ENCODE measurements at regions not wholly inside any gene's neighbourhood (a gene's known extent, or its start where the extent isn't known, plus 50 kb on each side); places are given as distances from the start of the nearest gene placed in this dataset.
"Not testable (repeated sequence)": the region's sequence is repeated elsewhere in the genome, so short reads cannot be mapped to it uniquely, and the experiment has no call there.

- intact Hi-C loops (cut with micrococcal nuclease), result loop anchor here (2.0 kb wide), 1 partner anchor 37 kb away; no protein-coding TSS in a partner anchor
These were observed 307.7 kb upstream of the FZD8 start for GRCh38 chr10:35949811-35950211.

DNA sequence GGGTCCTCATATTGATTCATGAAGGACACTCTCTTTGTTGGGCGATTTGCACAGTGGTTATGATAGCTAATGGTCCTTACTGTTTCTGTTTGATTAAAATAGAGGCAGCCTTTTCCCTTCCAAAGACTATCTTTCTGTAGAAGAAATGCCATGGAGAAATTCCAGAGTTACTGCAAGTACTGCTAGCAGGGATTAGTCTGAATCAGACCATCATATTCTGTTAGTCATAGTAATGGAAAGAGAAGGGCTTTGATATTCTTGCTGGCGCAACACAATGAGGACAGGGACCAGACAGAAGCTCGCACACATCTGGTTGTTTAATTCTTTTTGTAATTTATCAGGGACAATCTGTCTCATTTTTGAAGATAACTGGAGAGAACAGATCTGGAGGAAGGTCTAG is 304.5 kb upstream of the FZD8 start:
- intact Hi-C loops (cut with micrococcal nuclease), result no loop called here

- intact Hi-C loops (cut with micrococcal nuclease), result no loop called here
These were observed 300.0 kb upstream of the FZD8 start for GRCh38 chr10:35942057-35942456.

DNA sequence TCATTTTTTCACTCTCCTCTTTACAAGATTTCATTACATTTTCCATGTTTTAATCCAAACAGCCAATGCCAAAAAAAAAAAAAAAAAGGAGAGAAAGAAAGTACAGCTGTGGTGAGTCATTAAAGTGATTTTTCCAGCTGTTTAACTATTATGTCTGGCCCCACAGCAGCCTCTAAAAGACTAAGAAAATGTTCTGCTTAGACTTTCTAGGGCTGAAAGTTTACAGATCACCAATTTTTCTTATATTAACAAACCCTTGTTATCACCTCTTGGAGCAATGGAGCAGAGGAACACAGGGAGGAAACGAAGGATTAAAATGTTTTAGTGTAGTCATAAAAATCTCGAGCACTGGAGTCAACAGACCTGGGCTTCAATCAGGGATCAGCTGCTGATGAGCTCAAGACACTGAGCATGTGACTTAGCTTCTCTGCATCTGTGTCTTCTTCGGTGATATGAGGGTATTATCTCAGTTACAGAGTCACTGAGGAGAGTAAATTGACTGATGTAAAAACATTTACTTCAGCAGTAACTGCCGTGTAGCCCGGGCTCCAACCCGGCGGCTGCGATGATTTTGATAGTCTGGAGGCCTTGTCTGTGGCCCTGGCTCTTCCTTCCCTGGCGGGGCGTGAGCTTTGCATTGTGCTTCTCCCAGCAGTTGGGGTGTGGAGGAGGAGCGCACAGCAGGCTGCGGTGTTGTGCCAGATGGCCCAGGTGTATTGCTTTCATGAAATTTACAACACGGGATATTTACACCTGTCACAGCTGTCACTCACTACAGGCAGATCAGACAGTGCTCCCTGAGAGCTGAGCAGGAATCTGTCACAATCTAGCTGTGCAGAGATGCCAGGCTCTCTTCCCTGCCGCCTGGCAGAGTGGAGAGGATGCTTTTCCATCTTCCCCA is 298.3 kb upstream of the FZD8 start:
- intact Hi-C loops (cut with micrococcal nuclease), result no loop called here

DNA sequence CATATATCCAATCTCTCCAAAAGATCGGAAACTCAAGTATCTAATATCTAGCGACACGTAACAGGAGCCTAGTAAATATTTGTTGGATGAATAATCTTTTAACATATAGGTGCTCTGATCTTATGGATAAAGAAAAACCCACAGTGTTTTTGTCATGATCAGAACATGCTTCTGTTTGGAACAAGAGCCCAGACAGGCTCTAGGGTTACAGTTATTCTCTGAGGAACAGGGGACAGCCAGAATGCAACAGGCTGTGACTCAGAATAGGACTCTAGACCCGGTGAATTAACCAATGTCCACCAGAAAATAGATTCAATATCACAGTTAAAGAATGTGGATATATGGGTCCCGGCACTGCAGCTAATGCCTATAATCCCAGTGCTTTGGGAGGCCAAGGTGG is 296.1 kb upstream of the FZD8 start:
- intact Hi-C loops (cut with micrococcal nuclease), result no loop called here

DNA sequence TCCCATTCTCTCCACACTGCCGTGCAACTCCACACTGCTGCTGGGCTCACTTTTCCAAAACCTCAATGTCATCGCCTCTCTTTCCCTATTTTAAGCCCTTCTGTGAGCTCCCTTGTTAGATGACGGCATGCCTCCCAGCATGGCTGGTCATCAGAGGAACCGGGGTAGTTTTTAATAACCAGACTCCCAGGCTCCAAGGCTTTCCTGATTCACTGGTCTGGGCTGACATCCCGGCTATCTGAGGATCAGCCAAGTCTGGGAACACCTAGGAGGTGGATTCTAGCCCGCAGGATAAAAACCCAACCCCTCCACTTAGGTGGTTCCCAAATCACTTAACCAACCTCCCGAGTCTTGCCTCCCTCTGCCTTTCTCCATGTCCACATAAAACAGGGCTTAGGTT is 295.4 kb upstream of the FZD8 start:
- intact Hi-C loops (cut with micrococcal nuclease), result no loop called here

GRCh38 chr10:35934642-35934995 is 292.5 kb upstream of the FZD8 start:
- intact Hi-C loops (cut with micrococcal nuclease), result no loop called here

DNA sequence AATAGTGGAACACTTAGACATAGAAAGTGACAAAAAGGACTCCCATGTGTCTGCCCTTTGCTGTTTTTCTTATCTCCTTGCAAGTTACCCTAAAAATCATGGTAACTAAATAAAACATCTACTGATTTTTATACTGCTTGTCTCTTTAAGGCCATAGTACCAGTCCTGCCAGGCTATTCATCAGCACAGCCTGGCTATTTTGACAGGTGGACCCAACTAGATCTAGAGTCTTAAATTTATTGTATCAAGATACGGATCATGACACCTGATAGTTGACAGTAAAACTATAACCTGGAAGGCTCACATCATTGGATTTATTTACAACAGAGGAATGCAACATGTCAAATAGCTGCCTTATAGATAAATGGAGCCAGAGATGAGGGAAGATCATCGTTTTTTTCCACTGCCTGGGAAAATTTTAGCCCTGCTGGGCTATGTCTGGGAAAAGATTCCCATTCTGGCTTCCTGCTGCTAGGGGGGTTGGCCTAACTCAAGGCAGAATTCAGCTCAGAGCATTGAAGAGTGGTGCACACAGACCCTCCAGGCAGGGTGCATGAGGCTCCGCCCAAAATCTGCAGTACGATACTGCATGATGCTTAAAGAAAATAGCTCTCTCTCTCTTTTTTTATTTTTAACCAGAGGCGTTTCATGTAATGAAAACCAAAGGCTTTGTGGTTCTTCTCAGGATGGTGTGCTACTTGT is 292.0 kb upstream of the FZD8 start:
- intact Hi-C loops (cut with micrococcal nuclease), result no loop called here

GRCh38 chr10:35933491-35933890 is 291.4 kb upstream of the FZD8 start:
- intact Hi-C loops (cut with micrococcal nuclease), result no loop called here

GRCh38 chr10:35929962-35930361 is 287.9 kb upstream of the FZD8 start:
- intact Hi-C loops (cut with micrococcal nuclease), result not testable (repeated sequence)

GRCh38 chr10:35928748-35929147 is 286.7 kb upstream of the FZD8 start:
- intact Hi-C loops (cut with micrococcal nuclease), result no loop called here

- intact Hi-C loops (cut with micrococcal nuclease), result no loop called here
These were observed 285.9 kb upstream of the FZD8 start for GRCh38 chr10:35927990-35928488.

- intact Hi-C loops (cut with micrococcal nuclease), result no loop called here
These were observed 285.2 kb upstream of the FZD8 start for GRCh38 chr10:35927341-35927740.

DNA sequence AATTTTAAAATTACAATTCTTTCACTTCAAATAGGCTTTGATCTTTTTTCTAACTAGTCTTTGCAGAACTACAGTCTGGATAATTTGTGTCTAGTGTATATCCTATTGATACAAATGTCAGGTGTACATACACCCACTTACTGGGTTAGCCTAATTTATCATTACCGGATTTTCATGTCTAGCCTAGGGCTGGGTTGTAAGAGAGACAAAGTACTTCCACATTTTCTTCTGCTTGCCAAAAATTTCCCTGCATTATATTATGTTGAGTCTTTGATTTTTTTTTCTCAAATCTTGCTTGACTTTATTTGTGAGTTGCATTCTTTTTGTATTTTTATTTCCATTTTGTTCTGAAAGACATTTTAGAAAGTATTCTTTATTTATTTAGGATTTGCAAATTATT is 284.8 kb upstream of the FZD8 start:
- intact Hi-C loops (cut with micrococcal nuclease), result no loop called here

DNA sequence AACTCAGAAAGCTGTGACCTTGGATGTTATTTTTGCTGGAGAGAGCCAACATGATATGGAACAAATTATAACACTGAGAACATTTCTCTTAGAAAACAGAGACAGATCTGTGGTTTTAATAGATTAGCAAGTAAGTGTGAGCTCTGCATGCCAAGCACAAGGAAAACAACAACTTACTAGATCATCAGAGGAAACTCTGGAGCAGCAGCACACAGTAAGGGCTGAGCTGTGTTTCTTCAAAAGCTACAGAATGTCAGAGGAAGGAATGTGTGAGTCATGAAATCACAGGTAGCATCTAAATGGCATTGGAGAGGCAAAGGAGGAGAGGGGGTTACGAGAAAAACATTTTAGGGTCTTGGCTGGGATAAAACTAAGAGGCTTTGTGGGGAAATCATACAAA is 283.4 kb upstream of the FZD8 start:
- intact Hi-C loops (cut with micrococcal nuclease), result no loop called here

DNA sequence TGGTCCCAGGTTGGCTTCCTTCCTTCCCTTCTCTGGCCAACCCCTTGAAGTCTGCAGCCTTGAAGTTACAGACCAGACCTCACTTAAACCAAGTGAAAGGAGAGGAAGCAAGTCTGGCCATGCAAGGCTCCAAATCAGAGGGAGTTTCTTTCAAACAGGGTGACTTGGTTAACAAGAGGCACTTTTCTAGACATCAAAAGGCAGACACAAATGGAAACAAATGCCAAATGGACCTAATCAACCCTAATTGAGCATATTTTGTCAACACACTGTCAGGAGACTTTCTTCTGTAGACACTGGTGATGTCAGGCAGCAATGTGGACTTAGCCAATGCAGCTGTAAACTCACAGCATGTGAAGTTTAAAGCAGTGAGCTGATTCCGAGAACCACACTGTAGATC is 282.7 kb upstream of the FZD8 start:
- intact Hi-C loops (cut with micrococcal nuclease), result no loop called here

GRCh38 chr10:35922876-35923600 is 280.9 kb upstream of the FZD8 start:
- intact Hi-C loops (cut with micrococcal nuclease), result no loop called here

DNA sequence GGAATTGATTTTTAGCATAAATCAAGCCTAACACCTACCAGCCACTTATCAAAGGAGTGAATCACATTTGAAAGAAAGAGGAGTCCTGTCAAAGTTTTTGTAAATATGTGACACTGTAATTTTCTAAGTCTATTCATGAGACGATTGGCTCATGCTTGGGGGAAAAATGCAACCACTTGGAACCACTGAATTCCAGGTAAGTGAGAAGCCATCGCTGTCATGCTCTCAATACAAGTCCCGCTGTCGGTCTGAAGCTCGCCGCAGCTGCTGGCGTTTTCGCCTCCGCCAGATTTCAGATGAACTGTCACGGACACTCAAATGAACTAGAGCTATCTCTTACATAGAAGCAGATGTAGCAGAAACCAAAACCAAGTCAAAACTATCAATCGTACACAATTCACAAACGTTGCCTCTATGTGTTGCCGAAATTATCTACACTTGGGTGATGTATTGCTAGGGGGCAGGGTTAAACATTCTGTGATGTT is 279.8 kb upstream of the FZD8 start:
- intact Hi-C loops (cut with micrococcal nuclease), result no loop called here

GRCh38 chr10:35916791-35917190 is 274.7 kb upstream of the FZD8 start:
- intact Hi-C loops (cut with micrococcal nuclease), result no loop called here

DNA sequence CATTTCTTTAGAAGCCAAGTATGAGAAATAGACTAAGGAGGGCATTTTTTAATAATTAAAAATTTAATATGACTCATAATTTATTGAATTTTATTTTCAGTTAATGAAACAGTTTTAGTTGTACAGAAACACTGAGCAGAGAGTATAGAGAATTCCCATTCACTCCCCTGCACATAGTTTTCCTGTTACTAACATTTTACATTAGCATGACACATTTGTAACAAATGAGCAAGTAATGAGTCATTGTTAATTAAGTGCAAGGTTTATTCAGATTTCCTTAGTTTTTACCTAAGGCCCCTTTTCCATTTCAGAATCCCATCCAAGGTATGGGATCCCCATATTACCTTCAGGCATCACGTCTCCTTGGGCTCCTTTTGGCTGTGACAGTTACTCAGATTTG is 271.5 kb upstream of the FZD8 start:
- intact Hi-C loops (cut with micrococcal nuclease), result no loop called here

- intact Hi-C loops (cut with micrococcal nuclease), result no loop called here
These were observed 270.8 kb upstream of the FZD8 start for GRCh38 chr10:35912615-35913569.

Measured in T-helper 2 cell treated with Interferon-gamma antibody and Interleukin-4, amounts not matched to agents 100 ng/mL and 5 ng/mL, for 36 hours (primary cell).